HG03378 (cell line): ENCODE measurements at regions not wholly inside any gene's neighbourhood (a gene's known extent, or its start where the extent isn't known, plus 50 kb on each side); places are given as distances from the start of the nearest gene placed in this dataset.

Experiments used
- ATAC-seq: cut with Tn5 transposase; IDR thresholded peaks from one replicate; pipeline ENCODE4 v1.9.1; 2021; ENCODE audit warnings: mild to moderate bottlenecking, moderate library complexity; ENCODE audit not compliant: unreplicated experiment

DNA sequence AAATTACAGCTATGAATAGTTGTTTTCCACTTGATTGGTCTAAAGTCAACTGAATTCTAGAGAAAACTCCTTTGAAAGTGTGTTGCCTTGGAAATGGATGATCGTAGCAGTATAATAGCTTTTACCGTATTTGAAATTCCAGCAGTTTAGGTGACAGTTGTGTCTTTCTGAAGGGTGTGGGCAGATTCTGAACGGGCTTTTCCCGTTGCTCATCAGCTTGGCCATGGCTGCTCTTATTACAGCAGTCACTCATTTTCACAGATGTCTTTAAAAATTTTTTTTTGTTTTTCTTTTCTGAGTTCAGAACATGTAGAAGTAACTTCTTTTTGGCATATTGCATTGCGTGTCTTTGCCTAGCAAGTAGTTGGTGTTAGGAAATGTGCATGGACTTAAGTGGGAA, 69.6 kb upstream of the SLC4A4 start:
- ATAC-seq, result no peak

DNA sequence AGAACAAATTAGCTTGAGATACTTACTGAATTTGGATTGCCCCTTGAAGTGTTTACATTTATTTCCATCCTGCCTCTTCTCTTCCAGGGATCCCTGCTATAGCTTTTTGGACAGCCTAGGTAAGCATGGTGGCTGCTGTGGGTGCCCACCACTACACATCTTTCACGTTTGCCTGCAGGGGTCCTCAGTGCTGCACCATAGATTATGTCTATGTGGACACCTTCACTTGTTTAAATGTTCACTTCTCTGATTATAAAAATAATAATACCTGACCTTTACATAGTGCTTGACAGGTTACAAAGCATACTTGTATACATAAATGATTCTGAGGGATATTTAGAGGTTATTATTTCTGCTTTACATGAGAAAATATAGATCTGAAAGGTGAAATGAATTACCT, 67.9 kb upstream of the SLC4A4 start:
- no peak for ATAC-seq

DNA sequence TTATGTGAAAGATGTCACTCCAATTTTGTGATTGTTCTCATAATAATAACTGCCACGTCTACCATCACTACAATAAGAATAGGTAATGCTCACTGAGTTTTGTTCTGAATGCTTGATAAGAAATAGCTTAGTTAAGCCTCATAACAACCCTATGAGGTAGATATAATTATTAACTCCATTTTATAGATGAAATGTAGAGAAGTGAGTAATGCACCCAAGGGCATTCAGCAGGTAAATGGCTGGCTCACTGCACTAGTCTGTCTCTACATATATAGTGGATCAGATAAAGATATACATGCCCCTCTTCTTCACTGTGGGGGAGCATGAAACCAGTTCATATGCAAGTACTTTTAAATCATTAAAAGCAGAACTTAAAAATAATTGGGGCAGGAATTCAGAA, 65.8 kb upstream of the SLC4A4 start:
- ATAC-seq, result no peak

DNA sequence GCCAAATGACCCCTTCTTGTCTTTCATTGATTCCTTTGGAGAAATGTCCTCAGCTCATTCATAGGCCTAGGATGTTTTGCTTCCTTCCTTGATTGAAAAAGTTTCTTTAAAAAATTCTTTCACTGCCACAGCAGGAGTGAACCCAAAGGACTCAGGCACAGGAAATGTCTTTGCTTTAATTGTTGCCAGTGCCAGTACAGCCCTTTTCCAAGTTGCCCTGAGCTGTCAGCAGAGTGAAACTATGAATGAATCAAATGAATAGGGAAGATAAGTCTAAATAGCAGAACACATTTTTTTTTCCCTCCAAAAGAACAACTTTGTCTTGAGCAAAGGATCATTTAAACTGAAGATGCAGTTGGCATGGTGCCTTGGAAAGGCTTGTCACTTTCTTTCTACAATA, 63.8 kb upstream of the SLC4A4 start:
- no peak for ATAC-seq

DNA sequence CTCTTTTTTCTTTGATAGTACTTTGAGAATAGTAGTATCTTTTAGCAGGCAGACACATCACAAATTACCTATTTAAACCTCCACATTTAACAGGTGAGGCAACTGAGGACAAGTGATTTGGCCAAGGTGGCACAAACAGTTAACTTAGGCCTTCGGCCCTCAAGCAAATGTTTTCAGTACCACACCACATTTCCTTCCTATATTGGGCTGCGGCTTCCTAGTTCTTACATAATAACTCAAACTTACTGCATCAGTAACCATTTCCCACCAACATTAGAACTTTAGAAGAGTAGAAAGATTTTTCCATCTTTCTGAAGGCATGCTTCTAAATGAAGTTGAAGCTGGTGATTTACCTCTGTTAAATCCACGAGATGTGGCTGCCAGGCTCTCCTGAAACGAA, 63.2 kb upstream of the SLC4A4 start:
- peak; percentile 47 for ATAC-seq

DNA sequence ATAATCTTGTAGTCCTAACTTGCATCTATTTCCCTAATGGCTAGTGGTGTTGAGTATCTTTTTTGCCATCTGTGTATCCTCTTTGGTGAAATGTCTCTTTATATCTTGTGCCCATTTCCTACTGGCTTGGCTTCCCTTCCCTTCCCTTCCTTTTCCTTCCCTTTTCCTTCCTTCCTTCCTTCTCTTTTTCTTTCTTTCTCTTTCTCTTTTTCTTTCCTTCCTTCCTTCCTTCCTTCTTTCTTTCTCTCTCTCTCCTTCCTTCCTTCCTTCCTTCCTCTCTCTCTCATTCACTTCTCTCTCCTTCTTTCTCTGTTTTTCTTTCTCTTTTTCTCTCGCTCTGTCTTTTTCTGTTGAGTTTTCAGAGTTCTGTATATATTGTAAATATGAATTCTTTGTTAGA, 61.5 kb upstream of the SLC4A4 start:
- no peak for ATAC-seq

DNA sequence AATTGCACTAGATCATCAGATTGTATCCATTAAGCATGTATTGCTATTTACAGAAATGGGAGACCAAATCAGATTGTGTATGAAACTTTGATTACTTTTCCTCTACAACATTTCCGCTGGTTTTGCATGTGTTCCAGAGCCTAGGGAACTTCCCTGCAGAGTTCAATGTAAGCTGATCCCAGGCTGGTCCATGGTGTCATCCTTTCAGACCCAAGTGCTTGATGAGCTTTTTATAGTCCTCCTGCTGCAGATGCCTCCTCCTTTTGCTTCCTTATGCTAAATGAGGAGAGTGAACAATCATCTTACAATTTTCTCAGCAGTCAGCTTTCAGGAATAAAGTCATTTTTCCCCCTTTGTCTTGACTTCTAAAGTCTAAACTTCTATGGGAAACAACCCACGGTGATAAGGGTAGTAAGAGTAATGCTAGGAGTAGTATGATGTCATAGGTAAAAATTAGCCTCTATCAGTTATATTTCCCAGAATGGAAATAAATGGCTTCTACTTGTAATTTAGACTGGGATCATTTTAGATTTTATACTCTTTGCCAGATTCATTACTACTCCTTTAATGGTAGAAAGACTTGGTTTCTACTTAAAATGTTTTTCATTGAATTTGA, 55.1 kb upstream of the SLC4A4 start:
- no peak for ATAC-seq

DNA sequence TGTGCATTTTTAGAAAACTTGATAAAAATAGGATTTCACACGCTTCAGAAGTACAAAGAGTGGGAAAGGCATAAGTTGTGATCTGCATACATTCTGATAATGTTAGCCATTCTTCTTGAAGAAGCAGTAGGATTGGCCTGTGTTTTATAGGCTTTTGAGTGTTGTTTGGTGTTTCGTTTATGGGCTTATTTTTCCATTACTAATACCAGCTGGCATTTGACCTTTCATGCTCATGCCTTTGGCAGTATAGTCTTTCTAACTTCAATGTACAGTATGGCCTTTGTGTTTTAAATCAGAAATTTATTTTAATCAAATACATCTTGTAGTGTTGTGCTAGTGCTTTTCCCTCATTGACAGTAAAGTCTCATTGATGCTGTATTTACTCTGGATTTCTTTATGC, 51.5 kb upstream of the SLC4A4 start:
- ATAC-seq, result no peak

DNA sequence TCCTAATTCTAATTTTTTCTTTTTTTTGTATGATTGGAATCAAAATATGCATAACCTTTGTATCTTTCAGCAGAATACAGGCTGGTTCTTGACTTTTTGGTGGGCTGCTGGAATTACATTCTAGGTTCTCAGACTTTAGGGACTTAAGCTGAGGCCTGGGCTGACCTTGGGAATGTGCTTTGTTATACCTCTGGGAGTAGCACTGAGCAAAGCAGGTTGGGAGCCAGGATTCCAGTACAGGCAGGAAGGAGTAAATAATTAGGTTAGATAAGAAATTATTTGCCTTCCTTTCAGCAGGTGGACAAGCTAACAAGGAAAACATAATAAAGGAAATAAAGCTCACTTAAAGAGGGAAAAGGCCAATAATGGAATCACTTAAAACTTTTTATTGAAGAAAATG, 49.9 kb upstream of the SLC4A4 start:
- no peak for ATAC-seq
